ENCODE measurements at regions not wholly inside any gene's neighbourhood (a gene's known extent, or its start where the extent isn't known, plus 50 kb on each side); places are given as distances from the start of the nearest gene placed in this dataset.

GRCh38 chr22:48784701-48785503 lies 1042.8 kb downstream of the BRD1 start:
- Histone ChIP-seq H2AFZ (ENCODE audit: low read depth, low read length) (no peak overlapping the region), H3K27me3 (ENCODE audit: insufficient read depth, low read length) (no peaks in the 10 kb centered on the region), H3K4me3 (ENCODE audit: low read length) (no peak overlapping the region), H3K36me3 (ENCODE audit: insufficient read depth, low read length) (no peaks in the 10 kb centered on the region), H3K9me3 (ENCODE audit: low read length) (peaks cover 2% of the 10 kb centered on the region), H3K4me1 (ENCODE audit: insufficient read depth, low read length) (no peaks in the 10 kb centered on the region)

DNA sequence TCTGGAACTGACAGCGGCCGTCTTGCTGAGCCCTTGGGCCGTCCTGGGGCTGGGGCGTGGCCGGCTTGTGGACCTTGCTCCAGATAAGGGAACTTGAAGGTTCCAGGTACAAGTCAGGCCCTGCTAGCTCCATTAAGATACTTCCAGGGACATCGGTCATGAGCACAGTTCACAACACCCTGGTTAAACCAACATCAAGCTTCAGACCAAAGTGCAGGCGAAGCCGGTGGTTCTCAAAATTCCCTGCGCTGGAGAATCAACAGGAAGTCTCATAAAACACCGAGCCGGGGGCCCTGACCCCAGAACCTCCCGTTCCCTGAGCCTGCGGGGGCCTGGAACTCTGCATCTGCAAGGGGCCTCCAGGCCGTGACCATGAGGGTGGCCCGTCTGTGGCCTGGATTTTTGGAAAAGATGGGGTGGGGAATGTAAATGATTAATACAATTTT lies 1043.8 kb downstream of the BRD1 start:
- no peaks in the 10 kb centered on the region for H3K27me3 ChIP-seq (ENCODE audit: insufficient read depth, low read length)
- peaks cover 2% of the 10 kb centered on the region for H3K9me3 ChIP-seq (ENCODE audit: low read length)
- H3K36me3 ChIP-seq (ENCODE audit: insufficient read depth, low read length): no peaks in the 10 kb centered on the region
- H2AFZ ChIP-seq (ENCODE audit: low read depth, low read length): no peak overlapping the region
- no peak overlapping the region for H3K4me3 ChIP-seq (ENCODE audit: low read length)
- H3K4me1 ChIP-seq (ENCODE audit: insufficient read depth, low read length): no peaks in the 10 kb centered on the region

DNA sequence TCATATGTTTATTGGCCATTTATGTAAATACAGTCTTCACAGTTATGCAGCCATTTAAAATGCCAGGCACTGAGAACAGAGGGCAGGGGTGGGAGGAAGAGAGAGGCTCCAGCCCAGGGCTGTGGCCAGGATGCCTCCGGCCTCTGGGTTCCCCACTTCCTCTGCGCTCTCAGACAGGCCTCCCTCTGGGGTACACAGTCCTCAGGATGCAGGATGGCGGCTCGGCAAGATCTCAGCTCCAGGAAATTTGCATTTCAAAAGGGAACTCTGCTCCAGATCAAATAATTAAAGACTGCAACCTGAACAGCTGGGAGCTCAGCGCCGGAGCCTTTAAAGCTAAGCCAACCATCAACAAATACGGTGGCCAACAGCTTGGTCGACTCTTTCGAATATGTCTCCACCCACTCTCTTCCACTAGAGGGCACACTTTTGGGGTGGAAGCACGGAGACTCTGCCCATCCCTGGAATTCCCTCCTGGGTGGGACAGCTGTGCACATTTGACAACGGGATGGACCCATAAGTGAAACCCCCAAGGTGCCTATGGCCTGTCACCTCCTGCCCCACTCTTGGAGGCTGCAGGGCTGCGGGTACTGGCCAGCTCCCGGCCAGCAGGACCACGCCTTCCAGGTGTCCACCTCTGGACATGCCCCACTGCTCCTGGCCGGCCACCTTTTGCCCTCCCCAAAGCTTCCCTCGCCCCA lies 1044.7 kb downstream of the BRD1 start:
- H2AFZ ChIP-seq (ENCODE audit: low read depth, low read length): no peak overlapping the region
- H3K36me3 ChIP-seq (ENCODE audit: insufficient read depth, low read length): no peaks in the 10 kb centered on the region
- no peak overlapping the region for H3K4me3 ChIP-seq (ENCODE audit: low read length)
- H3K9me3 ChIP-seq (ENCODE audit: low read length): peaks cover 2% of the 10 kb centered on the region
- no peaks in the 10 kb centered on the region for H3K27me3 ChIP-seq (ENCODE audit: insufficient read depth, low read length)
- no peaks in the 10 kb centered on the region for H3K4me1 ChIP-seq (ENCODE audit: insufficient read depth, low read length)

- H2AFZ ChIP-seq (ENCODE audit: low read depth, low read length): no peak overlapping the region
- H3K4me1 ChIP-seq (ENCODE audit: insufficient read depth, low read length): no peaks in the 10 kb centered on the region
- peaks cover 4% of the 10 kb centered on the region for H3K9me3 ChIP-seq (ENCODE audit: low read length)
- H3K27me3 ChIP-seq (ENCODE audit: insufficient read depth, low read length): no peaks in the 10 kb centered on the region
- H3K4me3 ChIP-seq (ENCODE audit: low read length): no peak overlapping the region
- H3K36me3 ChIP-seq (ENCODE audit: insufficient read depth, low read length): no peaks in the 10 kb centered on the region
Observed at GRCh38 chr22:48782326-48782725, 1045.3 kb downstream of the BRD1 start.

DNA sequence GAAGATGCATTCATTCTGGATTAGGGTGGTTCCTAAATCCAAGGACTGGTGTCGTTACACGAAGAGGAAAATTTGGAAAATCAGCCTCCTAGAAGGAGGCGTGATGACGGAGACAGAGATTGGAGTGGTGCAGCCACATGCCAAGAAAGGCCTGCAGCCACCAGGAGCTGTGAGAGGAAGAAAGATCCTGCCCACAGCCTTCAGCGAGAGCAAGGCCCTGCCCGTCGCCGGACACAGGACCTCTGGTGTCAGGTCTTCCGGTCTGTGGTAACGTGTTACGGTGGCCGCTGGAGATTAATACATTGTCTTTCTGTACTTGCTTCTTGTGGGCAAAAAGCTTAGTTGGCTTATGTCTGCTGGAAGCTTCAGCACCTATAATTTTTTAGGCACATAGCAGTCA lies 1045.8 kb downstream of the BRD1 start:
- H3K27me3 ChIP-seq (ENCODE audit: insufficient read depth, low read length): no peaks in the 10 kb centered on the region
- H3K9me3 ChIP-seq (ENCODE audit: low read length): peaks cover 4% of the 10 kb centered on the region
- no peaks in the 10 kb centered on the region for H3K4me1 ChIP-seq (ENCODE audit: insufficient read depth, low read length)
- no peak overlapping the region for H2AFZ ChIP-seq (ENCODE audit: low read depth, low read length)
- H3K4me3 ChIP-seq (ENCODE audit: low read length): no peak overlapping the region
- no peaks in the 10 kb centered on the region for H3K36me3 ChIP-seq (ENCODE audit: insufficient read depth, low read length)

GRCh38 chr22:48781391-48781790 lies 1046.3 kb downstream of the BRD1 start:
- no peaks in the 10 kb centered on the region for H3K27me3 ChIP-seq (ENCODE audit: insufficient read depth, low read length)
- H2AFZ ChIP-seq (ENCODE audit: low read depth, low read length): no peak overlapping the region
- peaks cover 4% of the 10 kb centered on the region for H3K9me3 ChIP-seq (ENCODE audit: low read length)
- no peaks in the 10 kb centered on the region for H3K36me3 ChIP-seq (ENCODE audit: insufficient read depth, low read length)
- H3K4me1 ChIP-seq (ENCODE audit: insufficient read depth, low read length): no peaks in the 10 kb centered on the region
- no peak overlapping the region for H3K4me3 ChIP-seq (ENCODE audit: low read length)

DNA sequence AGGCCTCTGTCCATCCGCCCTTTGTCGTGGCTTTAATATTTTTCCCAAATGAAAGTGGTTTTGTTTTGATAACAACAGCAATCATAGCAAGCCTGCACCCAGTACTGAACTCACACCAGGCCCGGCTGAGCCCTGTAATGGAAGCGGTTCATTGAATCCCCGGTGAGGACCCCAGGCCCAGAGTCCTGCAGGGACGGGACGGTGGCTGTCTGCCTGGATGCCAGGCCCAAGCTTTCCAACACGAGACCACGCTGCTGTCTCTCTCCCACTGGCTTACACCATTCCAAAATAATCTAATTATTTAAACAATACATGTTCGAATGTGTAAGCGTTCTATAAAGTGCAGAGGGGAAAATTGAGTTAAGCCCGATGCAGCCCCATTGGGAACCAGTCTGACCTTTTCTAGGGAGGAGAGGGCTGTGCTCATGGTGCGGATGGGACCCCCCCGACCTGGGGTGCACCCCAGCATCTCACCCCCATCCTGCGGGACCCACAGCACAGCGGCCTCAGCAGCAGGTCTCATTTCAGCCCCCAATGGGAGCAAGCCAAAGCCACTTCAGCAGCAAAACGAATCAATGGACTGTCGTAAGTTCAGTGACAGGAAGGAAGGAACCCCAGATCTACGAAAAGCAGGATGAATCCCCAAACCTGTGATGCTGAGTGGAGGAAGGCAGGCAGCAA lies 1046.9 kb downstream of the BRD1 start:
- H3K27me3 ChIP-seq (ENCODE audit: insufficient read depth, low read length): no peaks in the 10 kb centered on the region
- H3K4me1 ChIP-seq (ENCODE audit: insufficient read depth, low read length): no peaks in the 10 kb centered on the region

GRCh38 chr22:48779661-48780596 lies 1047.7 kb downstream of the BRD1 start:
- H3K4me3 ChIP-seq (ENCODE audit: low read length): no peak overlapping the region
- no peaks in the 10 kb centered on the region for H3K27me3 ChIP-seq (ENCODE audit: insufficient read depth, low read length)
- H3K36me3 ChIP-seq (ENCODE audit: insufficient read depth, low read length): no peaks in the 10 kb centered on the region
- no peaks in the 10 kb centered on the region for H3K4me1 ChIP-seq (ENCODE audit: insufficient read depth, low read length)
- no peak overlapping the region for H2AFZ ChIP-seq (ENCODE audit: low read depth, low read length)
- H3K9me3 ChIP-seq (ENCODE audit: low read length): peaks cover 2% of the 10 kb centered on the region

More for the DNA sequence above, 1046.9 kb downstream of the BRD1 start:
- Histone ChIP-seq H3K4me3 (ENCODE audit: low read length) (no peak overlapping the region), H3K36me3 (ENCODE audit: insufficient read depth, low read length) (no peaks in the 10 kb centered on the region), H2AFZ (ENCODE audit: low read depth, low read length) (no peak overlapping the region), H3K9me3 (ENCODE audit: low read length) (peaks cover 4% of the 10 kb centered on the region)

DNA sequence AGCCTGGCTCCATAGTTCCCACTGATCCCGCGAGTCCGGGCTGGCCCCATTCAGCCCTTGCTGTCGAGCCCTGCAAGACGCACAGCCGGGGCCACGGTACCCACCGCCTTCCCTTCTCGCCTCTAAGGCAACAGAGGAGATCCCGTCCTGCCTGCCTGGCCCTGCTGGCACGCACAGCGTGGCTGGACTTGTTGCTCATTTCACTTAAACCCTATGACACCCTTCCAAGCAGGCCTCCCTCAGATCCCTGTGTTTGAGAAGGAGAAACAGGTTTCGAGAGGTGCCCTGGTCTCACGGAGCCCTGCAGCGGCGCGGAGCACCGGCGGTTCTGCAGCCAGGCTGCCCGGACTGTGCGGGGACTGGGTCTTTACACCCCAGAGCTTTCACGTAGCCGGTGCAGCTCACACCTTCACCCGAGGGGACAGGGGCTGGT lies 1048.4 kb downstream of the BRD1 start:
- Histone ChIP-seq H3K27me3 (ENCODE audit: insufficient read depth, low read length) (no peaks in the 10 kb centered on the region), H2AFZ (ENCODE audit: low read depth, low read length) (no peak overlapping the region)

DNA sequence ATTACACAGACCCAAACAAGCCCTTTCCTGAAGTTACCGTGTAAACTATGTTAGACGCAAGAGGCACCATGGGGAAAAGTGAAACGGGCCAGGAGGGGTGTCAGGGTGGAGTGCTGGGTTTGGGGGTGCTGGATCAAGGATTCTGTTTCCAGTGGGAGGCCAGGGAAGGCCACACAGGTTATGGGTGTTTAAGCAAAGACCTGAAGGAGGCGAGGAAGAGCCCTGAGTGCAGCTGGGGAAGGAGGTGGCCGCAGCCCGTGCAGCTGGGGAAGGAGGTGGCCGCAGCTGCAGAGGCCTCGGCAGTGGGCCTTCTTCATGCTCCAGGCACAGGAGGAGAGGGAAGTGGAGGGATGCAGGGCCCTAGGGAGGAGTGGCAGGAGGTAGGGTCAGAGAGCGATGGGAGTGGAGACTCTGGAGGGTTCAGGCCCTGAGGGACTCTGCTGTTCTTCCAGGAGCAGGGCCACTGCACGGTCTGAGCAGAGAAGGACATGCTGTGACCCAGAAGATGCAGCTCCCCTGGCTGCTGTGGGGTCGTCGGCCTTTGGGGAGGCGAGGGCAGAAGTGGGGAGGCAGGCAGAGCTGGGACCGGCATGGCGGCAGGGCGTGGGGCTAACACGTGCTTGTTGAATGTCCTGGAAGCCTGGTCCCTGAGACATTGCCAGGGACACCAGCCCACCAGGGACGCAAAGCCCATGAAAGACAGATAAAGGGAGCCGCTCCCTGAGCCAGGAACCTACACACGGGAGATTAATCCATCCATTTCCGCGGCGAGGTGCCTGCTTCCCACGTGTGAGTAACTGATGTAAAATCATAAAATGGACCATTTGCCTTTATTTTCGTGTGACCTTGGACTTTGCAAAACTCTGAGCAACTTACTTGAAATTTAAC lies 1049.1 kb downstream of the BRD1 start:
- peaks cover 2% of the 10 kb centered on the region for H3K9me3 ChIP-seq (ENCODE audit: low read length)
- no peak overlapping the region for H3K4me3 ChIP-seq (ENCODE audit: low read length)
- no peaks in the 10 kb centered on the region for H3K36me3 ChIP-seq (ENCODE audit: insufficient read depth, low read length)
- H3K4me1 ChIP-seq (ENCODE audit: insufficient read depth, low read length): no peaks in the 10 kb centered on the region
- no peak overlapping the region for H2AFZ ChIP-seq (ENCODE audit: low read depth, low read length)
- H3K27me3 ChIP-seq (ENCODE audit: insufficient read depth, low read length): no peaks in the 10 kb centered on the region

More for the DNA sequence above, 1048.4 kb downstream of the BRD1 start:
- Histone ChIP-seq H3K4me3 (ENCODE audit: low read length) (no peak overlapping the region), H3K36me3 (ENCODE audit: insufficient read depth, low read length) (no peaks in the 10 kb centered on the region), H3K4me1 (ENCODE audit: insufficient read depth, low read length) (no peaks in the 10 kb centered on the region), H3K9me3 (ENCODE audit: low read length) (peaks cover 2% of the 10 kb centered on the region)

DNA sequence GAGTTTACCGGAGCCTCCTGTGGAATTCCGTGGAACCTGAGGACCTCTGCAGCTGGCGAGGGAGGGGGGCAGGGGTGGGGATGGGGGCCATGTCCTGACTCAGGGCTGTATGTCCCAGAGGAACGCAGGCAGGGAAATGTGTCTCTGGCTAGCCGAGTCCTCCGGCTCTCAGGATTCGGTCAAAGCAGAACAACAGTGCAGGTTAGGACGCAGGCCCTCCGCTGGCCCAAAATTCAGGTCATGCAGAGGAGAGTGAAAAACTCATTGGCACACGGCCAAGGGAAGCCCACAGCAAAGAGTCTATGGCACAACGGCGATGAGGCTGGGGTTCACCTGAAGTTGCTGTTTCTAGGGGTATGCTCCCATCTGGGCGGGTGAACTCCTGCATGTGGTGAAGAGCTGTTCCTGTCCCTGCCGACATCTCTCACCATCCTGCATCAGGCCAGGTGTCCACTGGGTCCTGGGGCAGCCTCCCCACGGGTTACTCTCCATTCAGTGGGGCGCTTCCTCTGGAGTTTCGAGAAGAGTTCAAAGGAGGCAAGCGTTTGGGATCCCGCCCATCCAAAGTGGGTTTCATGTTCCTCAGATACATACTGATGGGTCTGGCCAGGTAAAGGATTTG lies 1055.3 kb downstream of the BRD1 start:
- H3K27me3 ChIP-seq (ENCODE audit: insufficient read depth, low read length): no peaks in the 10 kb centered on the region
- H3K36me3 ChIP-seq (ENCODE audit: insufficient read depth, low read length): no peaks in the 10 kb centered on the region
- no peak overlapping the region for H3K4me3 ChIP-seq (ENCODE audit: low read length)
- no peak overlapping the region for H2AFZ ChIP-seq (ENCODE audit: low read depth, low read length)
- H3K4me1 ChIP-seq (ENCODE audit: insufficient read depth, low read length): no peaks in the 10 kb centered on the region
- H3K9me3 ChIP-seq (ENCODE audit: low read length): peaks cover under 1% of the 10 kb centered on the region

Measured in neuron (in vitro differentiated cells).